Sigmoid colon (tissue), 4 donors: ENCODE measurements at regions not wholly inside any gene's neighbourhood (a gene's known extent, or its start where the extent isn't known, plus 50 kb on each side); places are given as distances from the start of the nearest gene placed in this dataset.

ENCODE experiments used
- CTCF ChIP-seq, 4 experiments: fragments of 450-650 bp in 3 of 4; fragments of 200-600 bp in 1 of 4; IDR thresholded peaks; one replicate each; pipeline ENCODE4 v1.5.1; 2016 to 2019; ENCODE audit warnings: antibody characterized with exemption in 4 of 4, mild to moderate bottlenecking in 3 of 4, moderate library complexity in 2 of 4
- EP300 ChIP-seq, 4 donors: sonication (generic); formaldehyde crosslinking; IDR thresholded peaks; one replicate each; pipeline ENCODE4 v1.6.1; 2017; ENCODE audit warnings: antibody characterized with exemption in 4 of 4
- POLR2A ChIP-seq, 2 donors: fragments of 450-650 bp; IDR thresholded peaks; one replicate each; pipeline ENCODE4 v1.6.1; 2016; ENCODE audit warnings: antibody characterized with exemption in 2 of 2, mild to moderate bottlenecking in 2 of 2, moderate library complexity in 2 of 2
- POLR2AphosphoS5 ChIP-seq, 4 donors: sonication (generic); formaldehyde crosslinking; IDR thresholded peaks; one replicate each; pipeline ENCODE4 v1.6.1; 2017; ENCODE audit warnings: antibody characterized with exemption in 4 of 4

GRCh38 chr15:70399204-70399603 lies 301.5 kb upstream of the TLE3 start:
- TF ChIP-seq CTCF (IDR thresholded peaks at IDR 0.05) = no peak
- no peak for TF ChIP-seq POLR2AphosphoS5 (IDR thresholded peaks at IDR 0.05)
- TF ChIP-seq POLR2A (IDR thresholded peaks at IDR 0.05) = no peak
- TF ChIP-seq EP300 (IDR thresholded peaks at IDR 0.05) = no peak
